Gastrocnemius medialis (tissue), 4 donors: ENCODE measurements at regions not wholly inside any gene's neighbourhood (a gene's known extent, or its start where the extent isn't known, plus 50 kb on each side); places are given as distances from the start of the nearest gene placed in this dataset.

Source experiments
- ATAC-seq, 2 donors: fragments of 150-250 bp; one replicate each; pipeline ENCODE4 v1.9.1; 2016
- DNase-seq, 2 donors: peaks; one replicate each; pipeline ENCODE4 v3.0.0-alpha.2; 2019
- H3K27ac ChIP-seq, 4 donors: fragments of 200-600 bp; sonication (generic); 1 replicate in 1 of 4; 2 replicates in 3 of 4; pipeline ENCODE4 v1.5.1; 2016 to 2018; ENCODE audit warnings: mild to moderate bottlenecking in 2 of 4, moderate library complexity in 1 of 4
- H3K27me3 ChIP-seq, 3 donors: fragments of 200-600 bp; sonication (generic) in 2 of 3; 1 replicate in 1 of 3; 2 replicates in 2 of 3; pipeline versions ENCODE4 v1.5.1 to v1.6.0; 2016 to 2019; ENCODE audit warnings: mild to moderate bottlenecking in 1 of 3, moderate library complexity in 1 of 3
- H3K36me3 ChIP-seq, 2 donors: fragments of 200-600 bp; sonication (generic) in 1 of 2; one replicate each; pipeline ENCODE4 v1.5.1; 2017 to 2018
- H3K4me1 ChIP-seq, 2 donors: fragments of 200-600 bp; sonication (generic) in 1 of 2; one replicate each; pipeline ENCODE4 v1.5.1; 2016 to 2017; ENCODE audit warnings: mild to moderate bottlenecking in 2 of 2
- H3K4me3 ChIP-seq, 4 donors: fragments of 200-600 bp; sonication (generic) in 3 of 4; 1 replicate in 1 of 4; 2 replicates in 3 of 4; pipeline ENCODE4 v1.5.1; 2016 to 2019; ENCODE audit warnings: mild to moderate bottlenecking in 2 of 4
- H3K9me3 ChIP-seq, 3 donors: fragments of 200-600 bp; sonication (generic) in 2 of 3; 1 replicate in 1 of 3; 2 replicates in 2 of 3; pipeline ENCODE4 v1.5.1; 2016 to 2019
- CTCF ChIP-seq, 5 experiments: fragments of 450-650 bp in 3 of 5; fragments of 200-600 bp in 2 of 5; sonication (generic) in 2 of 5; IDR thresholded peaks in 4 of 5; conservative IDR thresholded peaks in 1 of 5; 1 replicate in 4 of 5; 2 replicates in 1 of 5; pipeline ENCODE4 v1.5.1; 2016 to 2019; ENCODE audit warnings: antibody characterized with exemption in 5 of 5, mild to moderate bottlenecking in 3 of 5, moderate library complexity in 3 of 5
- POLR2A ChIP-seq, 2 donors: fragments of 450-650 bp; IDR thresholded peaks; one replicate each; pipeline ENCODE4 v1.6.1; 2017; ENCODE audit warnings: antibody characterized with exemption in 2 of 2, mild to moderate bottlenecking in 2 of 2, moderate library complexity in 2 of 2
- in situ Hi-C, 4 donors: fragments of 200-750 bp; cut with MboI; loops; one replicate each; pipeline versions ENCODE4 v1.15.0 to v1.8.0; 2017; ENCODE audit warnings: low sequenced_read_pairs in 4 of 4
- intact Hi-C: fragments of 100-400 bp; cut with DNase I; formaldehyde crosslinking; loops from one replicate; pipeline ENCODE4 v1.15.1; 2023; ENCODE audit warnings: low total_unique reads

GRCh38 chr16:54766355-54766754 lies 164.3 kb upstream of the IRX5 start:
- Histone ChIP-seq H3K4me3 (no peak overlapping the region), H3K27ac (no peak overlapping the region), H3K27me3 (peaks cover 0 to 7% (median 0%) of the 10 kb centered on the region in 3 donors), H3K36me3 (no peaks in the 10 kb centered on the region), H3K9me3 (peaks cover 0 to 6% (median 0%) of the 10 kb centered on the region in 3 donors), H3K4me1 (no peaks in the 10 kb centered on the region)
- no peak for ATAC-seq
- in situ Hi-C loops (no loop called here), intact Hi-C loops (no loop called here)
- no peak for DNase-seq
- no peak for TF ChIP-seq POLR2A (IDR thresholded peaks at IDR 0.05)
- TF ChIP-seq CTCF (IDR thresholded peaks at IDR 0.05 in 4 of 5, conservative IDR thresholded peaks at IDR 0.05 in 1 of 5) = no peak

DNA sequence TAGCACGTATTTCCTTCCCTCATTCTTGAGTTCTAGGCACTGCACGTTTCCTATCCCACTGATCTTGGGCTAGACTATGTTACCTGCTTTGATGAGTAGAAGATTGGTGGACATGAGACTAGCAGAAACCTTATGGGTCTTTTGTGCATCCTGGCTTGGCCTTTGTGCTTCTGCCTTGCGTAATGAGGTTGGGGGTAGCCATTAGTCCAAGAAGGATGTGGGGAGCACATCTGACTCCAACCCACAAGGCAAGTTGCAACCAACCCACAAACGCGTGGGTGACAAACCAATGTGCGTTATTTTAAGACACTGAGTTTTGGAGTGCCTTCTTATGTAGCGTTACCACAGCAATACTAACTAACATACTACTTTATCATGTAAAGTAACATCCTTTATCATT lies 180.4 kb upstream of the IRX5 start:
- DNase-seq (no peak), ATAC-seq (no peak)
- intact Hi-C loops (no loop called here), in situ Hi-C loops (no loop called here)
- TF ChIP-seq POLR2A (IDR thresholded peaks at IDR 0.05) = no peak
- no peak for TF ChIP-seq CTCF (IDR thresholded peaks at IDR 0.05 in 4 of 5, conservative IDR thresholded peaks at IDR 0.05 in 1 of 5)
- Histone ChIP-seq H3K9me3 (no peaks in the 10 kb centered on the region), H3K27me3 (peaks cover 0 to 4% (median 0%) of the 10 kb centered on the region in 3 donors), H3K4me1 (no peaks in the 10 kb centered on the region), H3K36me3 (no peaks in the 10 kb centered on the region), H3K27ac (no peak overlapping the region), H3K4me3 (no peak overlapping the region)

DNA sequence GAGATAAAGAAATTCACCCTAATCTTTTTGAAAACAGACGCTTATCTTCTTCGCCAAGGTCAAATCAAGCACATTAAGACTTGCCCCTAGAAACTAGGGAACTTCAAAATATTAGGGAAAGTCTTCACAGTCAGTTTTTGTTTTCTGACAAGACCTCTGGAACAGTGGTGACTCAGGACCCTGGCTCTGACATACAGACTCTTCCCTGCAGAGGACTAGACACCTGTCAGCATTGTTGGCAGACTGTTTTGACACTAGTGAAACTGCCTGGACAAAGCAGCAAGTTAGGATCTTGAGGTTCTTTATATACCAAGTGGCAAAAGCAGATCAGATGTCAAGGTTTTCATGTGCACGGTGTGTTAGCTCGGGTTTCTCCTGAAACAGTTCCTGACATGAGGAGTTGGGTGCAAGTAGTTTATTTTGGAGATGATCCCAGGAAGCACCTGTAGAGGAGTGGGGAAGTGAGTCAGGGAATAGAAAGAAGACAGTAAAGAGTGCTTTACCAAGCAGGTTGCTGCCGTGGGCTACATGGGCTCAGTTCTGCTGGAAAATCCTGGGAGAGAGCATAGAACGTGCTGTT lies 182.0 kb upstream of the IRX5 start:
- DNase-seq = no peak
- Histone ChIP-seq H3K4me3 (no peak overlapping the region), H3K9me3 (no peaks in the 10 kb centered on the region), H3K27ac (no peak overlapping the region), H3K36me3 (no peaks in the 10 kb centered on the region), H3K4me1 (no peaks in the 10 kb centered on the region), H3K27me3 (peaks cover 0 to 4% (median 0%) of the 10 kb centered on the region in 3 donors)
- TF ChIP-seq CTCF (IDR thresholded peaks at IDR 0.05 in 4 of 5, conservative IDR thresholded peaks at IDR 0.05 in 1 of 5) (no peak), POLR2A (IDR thresholded peaks at IDR 0.05) (no peak)
- intact Hi-C loops (no loop called here), in situ Hi-C loops (no loop called here)
- peak in 1 of 2 donors; percentile 56 for ATAC-seq

- in situ Hi-C loops = no loop called here
- H3K27ac ChIP-seq = no peak overlapping the region
- no peak overlapping the region for H3K4me3 ChIP-seq
- TF ChIP-seq POLR2A (IDR thresholded peaks at IDR 0.05) (no peak), CTCF (IDR thresholded peaks at IDR 0.05 in 4 of 5, conservative IDR thresholded peaks at IDR 0.05 in 1 of 5) (no peak)
- intact Hi-C loops = no loop called here
- no peaks in the 10 kb centered on the region for H3K9me3 ChIP-seq
- ATAC-seq = no peak
- H3K4me1 ChIP-seq = no peaks in the 10 kb centered on the region
- no peaks in the 10 kb centered on the region for H3K36me3 ChIP-seq
- H3K27me3 ChIP-seq = no peaks in the 10 kb centered on the region
- no peak for DNase-seq
These were observed 184.1 kb upstream of the IRX5 start for GRCh38 chr16:54746596-54746995.

DNA sequence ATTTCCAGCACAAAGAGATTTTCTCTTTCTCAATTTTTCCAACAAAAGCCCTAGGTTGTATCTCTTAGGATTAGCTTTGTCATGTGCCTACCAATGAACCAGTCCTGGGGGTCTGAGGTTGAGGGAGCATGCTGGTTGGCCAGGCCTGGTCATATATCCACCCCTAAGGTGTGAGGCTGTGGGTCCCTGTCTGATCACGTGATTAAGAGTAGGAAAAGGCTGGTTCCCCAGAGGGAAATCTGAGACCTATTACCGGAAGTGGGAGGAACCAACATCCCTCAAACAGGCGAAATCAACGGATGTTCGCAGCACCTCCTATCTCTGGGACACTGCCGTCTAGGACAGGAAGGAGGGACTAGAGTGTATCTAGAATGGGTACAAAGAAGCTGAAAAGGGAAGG lies 185.7 kb upstream of the IRX5 start:
- TF ChIP-seq CTCF (IDR thresholded peaks at IDR 0.05 in 4 of 5, conservative IDR thresholded peaks at IDR 0.05 in 1 of 5) (no peak), POLR2A (IDR thresholded peaks at IDR 0.05) (no peak)
- no peaks in the 10 kb centered on the region for H3K27me3 ChIP-seq
- no peak overlapping the region for H3K27ac ChIP-seq
- intact Hi-C loops = no loop called here
- ATAC-seq (no peak), DNase-seq (no peak)
- H3K9me3 ChIP-seq = no peaks in the 10 kb centered on the region
- no peaks in the 10 kb centered on the region for H3K4me1 ChIP-seq
- no peak overlapping the region for H3K4me3 ChIP-seq
- in situ Hi-C loops = no loop called here
- H3K36me3 ChIP-seq = no peaks in the 10 kb centered on the region
